Astrocyte of the spinal cord (primary cell): ENCODE measurements at regions not wholly inside any gene's neighbourhood (a gene's known extent, or its start where the extent isn't known, plus 50 kb on each side); places are given as distances from the start of the nearest gene placed in this dataset.
"Not testable (repeated sequence)": the region's sequence is repeated elsewhere in the genome, so short reads cannot be mapped to it uniquely, and the experiment has no call there.

Experiments used
- DNase-seq: peaks from one replicate; pipeline ENCODE4 v3.0.0; 2011; ENCODE audit warnings: low read depth, low spot score
- H3K4me3 ChIP-seq: 2 replicates; pipeline ENCODE4 v1.5.1; 2011; ENCODE audit warnings: low read depth, mild to moderate bottlenecking, low read length, moderate library complexity
- in situ Hi-C: cut with HindIII; loops from 2 replicates; pipeline ENCODE4 v1.10.0; 2017; ENCODE audit warnings: low sequenced_read_pairs
- TF ChIP-seq, protein P1 (sequence below): IDR thresholded peaks from 2 replicates; pipeline ENCODE4 v1.5.1; 2012; ENCODE audit warnings: low read depth, mild to moderate bottlenecking, low read length, inconsistent platforms

GRCh38 chr4:112732142-112732541, 95.2 kb downstream of the LARP7 start:
- no peak overlapping the region for H3K4me3 ChIP-seq
- DNase-seq: no peak
- in situ Hi-C loops: no loop called here
- TF ChIP-seq, protein P1, sequence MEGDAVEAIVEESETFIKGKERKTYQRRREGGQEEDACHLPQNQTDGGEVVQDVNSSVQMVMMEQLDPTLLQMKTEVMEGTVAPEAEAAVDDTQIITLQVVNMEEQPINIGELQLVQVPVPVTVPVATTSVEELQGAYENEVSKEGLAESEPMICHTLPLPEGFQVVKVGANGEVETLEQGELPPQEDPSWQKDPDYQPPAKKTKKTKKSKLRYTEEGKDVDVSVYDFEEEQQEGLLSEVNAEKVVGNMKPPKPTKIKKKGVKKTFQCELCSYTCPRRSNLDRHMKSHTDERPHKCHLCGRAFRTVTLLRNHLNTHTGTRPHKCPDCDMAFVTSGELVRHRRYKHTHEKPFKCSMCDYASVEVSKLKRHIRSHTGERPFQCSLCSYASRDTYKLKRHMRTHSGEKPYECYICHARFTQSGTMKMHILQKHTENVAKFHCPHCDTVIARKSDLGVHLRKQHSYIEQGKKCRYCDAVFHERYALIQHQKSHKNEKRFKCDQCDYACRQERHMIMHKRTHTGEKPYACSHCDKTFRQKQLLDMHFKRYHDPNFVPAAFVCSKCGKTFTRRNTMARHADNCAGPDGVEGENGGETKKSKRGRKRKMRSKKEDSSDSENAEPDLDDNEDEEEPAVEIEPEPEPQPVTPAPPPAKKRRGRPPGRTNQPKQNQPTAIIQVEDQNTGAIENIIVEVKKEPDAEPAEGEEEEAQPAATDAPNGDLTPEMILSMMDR: no peak

DNA sequence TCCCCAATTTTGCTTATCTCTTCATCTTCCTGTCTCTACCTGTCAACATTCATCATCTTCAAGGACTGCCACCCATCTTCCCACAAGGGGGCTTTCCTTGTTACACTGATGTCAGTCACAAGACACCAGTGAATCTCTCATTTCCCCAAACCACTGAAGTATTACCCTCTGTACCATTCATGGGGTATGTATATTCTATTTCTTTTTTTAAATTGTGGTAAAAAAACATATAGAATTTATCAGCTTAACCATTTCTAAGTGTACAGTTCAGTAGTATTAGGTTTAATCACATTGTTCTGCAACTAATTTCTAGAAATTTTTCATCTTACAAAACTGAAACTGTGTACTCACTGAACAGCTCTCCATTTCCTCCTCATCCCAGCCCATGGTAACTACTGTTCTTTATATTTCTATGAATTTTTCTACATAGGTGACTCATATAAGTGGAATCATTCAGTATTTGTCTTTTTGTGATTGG, 98.6 kb downstream of the LARP7 start:
- DNase-seq: peak; percentile 0
- in situ Hi-C loops: no loop called here
- no peak overlapping the region for H3K4me3 ChIP-seq
- TF ChIP-seq, protein P1: no peak

GRCh38 chr4:112736718-112737135, 99.8 kb downstream of the LARP7 start:
- TF ChIP-seq, protein P1: no peak
- H3K4me3 ChIP-seq: no peak overlapping the region
- no peak for DNase-seq
- in situ Hi-C loops: no loop called here

DNA sequence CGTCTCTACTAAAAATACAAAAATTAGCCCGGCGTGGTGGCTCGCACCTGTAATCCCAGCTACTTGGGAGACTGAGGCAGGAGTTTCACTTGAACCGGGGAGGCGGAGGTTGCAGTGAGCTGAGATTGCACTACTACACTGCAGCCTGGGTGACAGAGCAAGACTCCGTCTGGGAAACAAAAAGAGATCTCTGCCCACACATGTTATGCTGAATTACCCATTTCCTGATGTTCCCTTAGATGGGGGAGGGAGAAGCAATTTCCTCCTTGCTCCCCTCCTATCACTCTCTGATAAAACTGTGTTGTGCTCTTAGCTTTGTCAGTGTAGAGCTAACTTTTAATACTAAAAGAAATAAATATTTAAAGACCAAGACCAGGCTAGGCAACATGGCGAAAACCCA, 102.5 kb downstream of the LARP7 start:
- no peak overlapping the region for H3K4me3 ChIP-seq
- DNase-seq: no peak
- in situ Hi-C loops: no loop called here
- TF ChIP-seq, protein P1: no peak

- H3K4me3 ChIP-seq: no peak overlapping the region
- in situ Hi-C loops: no loop called here
- TF ChIP-seq, protein P1: no peak
- DNase-seq: no peak
Observed at GRCh38 chr4:112747036-112747435, 110.1 kb downstream of the LARP7 start.

- TF ChIP-seq, protein P1: no peak
- DNase-seq: no peak
- in situ Hi-C loops: no loop called here
Observed at GRCh38 chr4:112748352-112748878, 111.5 kb downstream of the LARP7 start.

GRCh38 chr4:112750749-112751148, 113.8 kb downstream of the LARP7 start:
- DNase-seq, H3K4me3 ChIP-seq, in situ Hi-C loops: not testable (repeated sequence)

More at GRCh38 chr4:112748352-112748878, 111.5 kb downstream of the LARP7 start:
- no peak overlapping the region for H3K4me3 ChIP-seq
